HG03469 (cell line): ENCODE measurements at regions not wholly inside any gene's neighbourhood (a gene's known extent, or its start where the extent isn't known, plus 50 kb on each side); places are given as distances from the start of the nearest gene placed in this dataset.
"Not testable (repeated sequence)": the region's sequence is repeated elsewhere in the genome, so short reads cannot be mapped to it uniquely, and the experiment has no call there.

ENCODE experiments used
- ATAC-seq: cut with Tn5 transposase; IDR thresholded peaks from one replicate; pipeline ENCODE4 v1.9.1; 2021; ENCODE audit warnings: mild to moderate bottlenecking, moderate library complexity, moderate number of reproducible peaks; ENCODE audit not compliant: unreplicated experiment

DNA sequence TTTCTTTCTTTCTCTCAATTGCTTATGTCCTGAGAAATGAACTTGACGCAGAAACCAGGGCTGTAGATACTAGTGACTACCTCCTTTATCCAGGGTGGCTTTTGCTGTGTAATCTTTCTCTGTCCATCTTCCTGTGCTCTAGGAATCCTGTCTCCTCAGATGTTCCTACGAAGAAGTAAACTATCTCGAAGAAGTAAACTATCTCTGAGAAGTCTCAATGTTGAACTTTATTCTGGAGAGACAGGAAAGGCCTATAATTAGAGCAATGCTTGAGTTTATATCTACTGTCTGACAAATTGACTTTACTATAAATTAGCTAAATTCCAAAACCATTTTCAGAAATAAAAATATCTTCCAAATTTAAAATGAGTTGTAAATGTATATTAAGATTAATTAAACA is 541.5 kb upstream of the DPP6 start:
- no peak for ATAC-seq

DNA sequence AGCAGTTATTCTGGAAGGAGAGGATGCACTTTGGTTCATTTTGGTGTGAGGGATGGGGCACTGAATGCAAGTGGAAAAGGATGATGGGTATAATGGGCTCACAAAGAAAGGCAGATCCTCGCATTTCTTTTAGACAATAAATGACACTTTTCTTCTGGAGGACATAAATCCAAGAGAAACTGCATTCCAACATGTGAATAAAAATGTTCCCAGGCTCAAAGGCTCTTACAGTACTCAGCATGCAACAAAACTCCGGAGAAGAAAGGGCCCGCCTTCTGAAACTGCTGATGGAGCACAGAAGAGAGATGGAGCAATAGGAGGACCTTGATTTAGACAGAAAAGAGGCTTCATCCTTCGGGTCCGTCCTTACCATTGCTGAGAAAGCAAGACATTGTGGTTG is 538.2 kb upstream of the DPP6 start:
- no peak for ATAC-seq

- ATAC-seq: no peak
Observed at GRCh38 chr7:153515359-153515758, 536.8 kb upstream of the DPP6 start.

- no peak for ATAC-seq
Observed at GRCh38 chr7:153518201-153518984, 533.8 kb upstream of the DPP6 start.

GRCh38 chr7:153521370-153521769 is 530.8 kb upstream of the DPP6 start:
- no peak for ATAC-seq

GRCh38 chr7:153522261-153522660 is 529.9 kb upstream of the DPP6 start:
- ATAC-seq: no peak

GRCh38 chr7:153523320-153524015 is 528.7 kb upstream of the DPP6 start:
- ATAC-seq: no peak

DNA sequence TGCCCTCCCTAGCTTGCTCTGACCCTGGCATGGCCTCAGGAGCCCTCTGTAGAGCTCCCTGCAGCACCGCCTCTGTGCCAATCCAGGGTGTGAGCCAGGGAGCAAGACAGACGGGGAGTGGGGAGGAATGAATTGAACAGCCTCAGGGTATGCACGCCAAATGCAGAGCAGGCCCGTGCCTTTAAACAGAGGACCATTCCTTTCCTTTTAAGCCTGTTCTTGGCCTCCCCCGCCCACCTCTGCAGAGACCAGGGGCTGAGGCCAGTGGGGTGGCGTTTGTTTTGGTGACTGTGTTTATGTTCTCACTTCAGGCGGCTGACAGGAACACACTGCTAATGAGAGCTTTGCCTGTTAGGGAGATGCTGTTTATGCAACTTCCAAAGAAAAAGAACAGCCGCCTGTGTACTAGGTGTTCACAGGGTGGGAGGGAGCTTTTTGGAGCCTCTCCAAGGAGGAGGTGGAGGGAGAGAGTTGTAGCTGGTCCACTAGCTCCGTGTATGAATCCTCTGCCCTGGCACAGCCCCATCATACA is 528.1 kb upstream of the DPP6 start:
- no peak for ATAC-seq

- no peak for ATAC-seq
Observed at GRCh38 chr7:153529100-153529499, 523.1 kb upstream of the DPP6 start.

DNA sequence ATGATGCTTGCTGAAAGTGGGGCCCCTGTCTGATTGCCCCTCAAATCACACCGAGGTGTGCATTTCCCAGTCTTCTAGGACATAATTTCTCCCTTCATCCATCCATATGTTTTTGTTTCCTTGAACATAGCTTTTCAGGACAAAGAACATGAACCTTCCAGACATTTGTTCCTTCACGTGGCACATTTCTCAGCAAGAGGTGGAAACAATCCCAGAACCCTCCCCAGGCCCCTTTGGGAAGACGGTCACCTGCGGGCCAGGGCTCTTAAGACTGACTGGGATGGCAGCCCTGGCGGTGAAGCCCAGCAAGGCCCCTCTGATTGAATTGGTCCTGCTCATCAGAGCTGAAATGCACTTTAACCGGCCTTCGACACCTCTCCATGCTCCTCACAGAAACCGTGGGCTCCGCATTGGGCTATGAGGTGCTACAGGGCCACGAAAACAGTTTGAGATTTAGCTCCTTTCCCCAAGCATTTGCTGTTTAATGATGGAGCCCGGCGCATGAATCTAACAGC is 522.5 kb upstream of the DPP6 start:
- no peak for ATAC-seq

GRCh38 chr7:153530441-153530840 is 521.8 kb upstream of the DPP6 start:
- ATAC-seq: no peak

- ATAC-seq: no peak
Observed at GRCh38 chr7:153532326-153532725, 519.9 kb upstream of the DPP6 start.

DNA sequence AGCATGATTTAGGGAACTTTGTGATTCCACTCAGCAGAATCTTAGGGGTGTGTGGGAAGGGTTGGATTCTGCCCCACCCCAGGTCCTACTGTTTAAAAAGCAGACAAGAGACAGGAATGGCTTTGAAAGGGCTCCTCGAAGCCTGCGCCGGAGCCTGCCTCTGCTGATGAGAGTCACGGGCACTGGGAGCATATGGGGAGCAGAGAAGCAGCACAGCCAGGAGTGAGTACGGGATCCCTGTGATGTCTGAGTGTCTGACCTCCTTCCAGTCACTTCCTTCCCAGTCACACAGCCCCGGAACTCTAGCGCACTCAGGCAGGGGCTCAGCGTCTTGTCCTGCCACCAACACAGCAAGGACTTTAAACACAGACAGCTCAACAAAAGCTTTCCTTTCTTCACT is 514.9 kb upstream of the DPP6 start:
- no peak for ATAC-seq

DNA sequence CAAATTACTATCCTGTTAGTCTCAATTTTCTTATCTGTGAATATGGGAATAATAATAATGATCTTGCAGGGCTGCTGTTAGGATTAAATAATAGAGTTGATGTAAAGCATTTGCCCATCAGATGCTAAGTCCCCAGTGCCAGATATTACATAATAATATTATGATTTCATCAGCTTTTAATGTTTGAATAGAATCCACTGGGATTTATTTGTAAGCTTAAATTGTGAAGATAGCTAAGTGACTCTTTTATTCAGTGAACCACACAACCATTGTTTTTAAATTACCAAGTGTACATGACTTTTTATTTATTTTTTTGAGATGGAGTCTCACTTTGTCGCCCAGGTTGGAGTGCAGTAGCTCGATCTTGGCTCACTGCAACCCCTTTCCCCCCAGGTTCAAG is 510.3 kb upstream of the DPP6 start:
- no peak for ATAC-seq

DNA sequence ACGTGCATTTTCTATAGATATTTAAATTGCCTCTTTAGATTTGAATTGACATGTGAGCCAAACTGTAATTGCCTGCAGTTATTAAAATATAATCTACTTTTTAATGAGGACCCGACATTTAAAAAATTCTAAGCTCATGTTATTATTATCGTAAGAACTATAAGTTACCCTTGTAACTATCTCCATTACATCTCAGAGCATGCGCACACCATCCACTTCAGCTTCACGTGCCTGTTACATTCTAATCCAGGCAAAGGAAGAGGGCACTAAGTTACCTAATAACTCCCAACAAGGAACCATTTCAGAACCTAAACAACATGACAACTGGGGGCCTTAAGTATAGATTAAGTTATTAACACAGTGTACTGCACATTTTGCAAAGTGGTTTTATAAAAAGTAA is 509.0 kb upstream of the DPP6 start:
- no peak for ATAC-seq

DNA sequence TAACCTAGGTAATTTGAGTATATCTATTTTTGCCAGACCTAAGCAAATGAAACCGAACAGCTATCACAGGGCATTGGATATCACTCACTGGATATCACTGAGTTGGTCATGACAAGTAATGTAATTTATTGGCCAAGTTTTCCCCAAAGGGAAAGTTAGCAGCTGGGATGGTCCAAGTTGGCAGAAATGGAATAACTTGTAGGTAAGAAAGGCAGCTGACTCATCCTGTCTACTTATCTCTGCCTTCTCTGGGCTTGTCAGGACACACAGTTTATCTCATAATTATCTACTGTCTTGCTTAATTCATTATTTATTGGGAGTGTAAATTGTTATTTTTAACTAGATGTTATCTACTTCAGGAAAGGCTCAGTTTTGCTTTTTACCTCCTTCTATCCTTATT is 502.0 kb upstream of the DPP6 start:
- no peak for ATAC-seq

DNA sequence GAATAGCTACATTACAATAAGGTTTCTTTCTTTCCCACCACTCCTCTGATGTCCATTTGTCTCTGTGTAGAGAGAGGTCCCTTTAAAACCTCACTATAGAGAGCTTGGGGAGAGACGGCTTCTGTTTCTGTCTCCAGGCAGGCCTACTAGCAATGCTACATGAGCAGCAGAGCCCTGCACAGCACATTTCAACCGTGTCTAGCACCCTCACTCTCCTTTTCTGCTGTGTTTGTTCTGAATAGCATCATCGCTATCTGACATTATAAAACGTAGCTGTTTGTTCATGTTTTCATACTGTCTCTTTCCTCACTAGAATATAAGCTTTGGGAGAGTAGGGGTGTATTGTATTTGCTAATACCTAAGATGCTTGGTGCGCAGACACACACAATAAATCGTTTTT is 487.8 kb upstream of the DPP6 start:
- ATAC-seq: no peak

DNA sequence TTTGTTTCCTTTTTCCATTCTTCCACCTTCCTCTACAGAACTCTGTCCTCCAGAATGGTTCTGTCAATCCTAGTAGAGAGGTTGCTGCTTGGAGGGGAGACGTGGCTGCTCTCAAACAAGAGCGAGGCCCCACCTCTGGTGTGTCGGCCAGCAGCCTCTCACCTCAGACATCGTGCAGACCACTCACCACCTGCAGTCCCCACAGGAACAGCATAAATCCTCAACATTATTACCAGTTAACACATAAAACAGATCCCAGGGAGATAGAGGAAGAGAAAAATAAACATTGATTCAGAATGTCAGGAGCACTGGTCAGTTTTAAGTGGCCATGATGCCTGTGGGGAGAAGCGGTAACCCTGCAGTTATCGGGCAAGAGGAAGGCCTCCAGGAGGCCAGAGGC is 485.9 kb upstream of the DPP6 start:
- no peak for ATAC-seq

- no peak for ATAC-seq
Observed at GRCh38 chr7:153567426-153567825, 484.8 kb upstream of the DPP6 start.

DNA sequence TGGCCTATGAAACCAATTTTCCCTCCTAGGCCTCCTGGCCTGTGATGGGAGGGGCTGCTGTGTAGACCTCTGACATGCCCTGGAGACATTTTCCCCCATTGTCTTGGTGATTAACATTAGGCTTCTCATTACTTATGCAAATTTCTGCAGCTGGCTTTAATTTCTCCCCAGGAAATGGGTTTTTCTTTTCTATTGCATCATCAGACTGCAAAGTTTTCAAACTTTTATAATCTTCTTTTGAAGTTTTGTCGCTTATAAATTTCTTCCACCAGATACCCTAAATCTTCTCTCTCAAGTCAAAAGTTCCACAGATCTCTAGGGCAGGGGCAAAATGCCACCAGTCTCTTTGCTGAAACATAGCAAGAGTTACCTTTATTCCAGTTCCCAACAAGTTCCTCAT is 482.7 kb upstream of the DPP6 start:
- ATAC-seq: not testable (repeated sequence)

GRCh38 chr7:153576096-153576495 is 476.1 kb upstream of the DPP6 start:
- ATAC-seq: no peak

DNA sequence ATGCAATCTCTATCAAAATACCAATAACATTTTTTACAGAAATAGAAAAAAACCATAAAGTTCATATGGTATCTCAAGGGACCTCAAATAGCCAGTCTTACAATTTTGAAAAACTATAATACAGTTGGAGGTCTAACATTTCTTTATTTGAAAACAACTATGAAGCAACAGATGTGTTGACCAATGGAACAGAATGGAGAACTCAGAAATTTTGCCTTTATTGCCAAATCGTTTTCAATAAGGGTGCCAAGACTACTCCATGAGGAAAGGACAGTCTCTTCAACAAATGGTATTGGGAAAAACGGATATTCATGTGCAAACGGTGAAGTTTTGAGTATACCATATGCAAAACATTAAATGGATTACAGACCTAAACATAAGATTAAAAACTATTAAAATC is 470.8 kb upstream of the DPP6 start:
- ATAC-seq: no peak
